RWPE1 (cell line): ENCODE measurements at regions not wholly inside any gene's neighbourhood (a gene's known extent, or its start where the extent isn't known, plus 50 kb on each side); places are given as distances from the start of the nearest gene placed in this dataset.

ENCODE experiments used
- CTCF ChIA-PET: fragments of 350-600 bp; sonication (Branson Sonifier 250); formaldehyde crosslinking; extraction: SDS; loops from one replicate; lab custom pipeline; 2021; lab: Yijun Ruan, JAX
- POLR2A ChIA-PET: fragments of 400-600 bp; formaldehyde crosslinking; extraction: SDS; loops from one replicate; lab custom pipeline; 2020; ENCODE audit warnings: antibody characterized with exemption; ENCODE audit not compliant: low non-redundant PET; lab: Yijun Ruan, JAX
- DNase-seq: peaks from one replicate; pipeline ENCODE4 v3.0.0; 2012; ENCODE audit warnings: low spot score
- H3K27ac ChIP-seq: fragments of 450-650 bp; 2 replicates; pipeline ENCODE4 v1.5.1; 2017
- CTCF ChIP-seq: fragments of 450-650 bp; conservative IDR thresholded peaks from 2 replicates; pipeline ENCODE4 v1.5.1; 2017; ENCODE audit warnings: low read depth, mild to moderate bottlenecking

- CTCF ChIA-PET, result no interaction called here
- DNase-seq, result no peak
- no peak overlapping the region for H3K27ac ChIP-seq
- TF ChIP-seq CTCF, result no peak
- POLR2A ChIA-PET, result no interaction called here
Observed at GRCh38 chr19:30857388-30857787, 485.2 kb downstream of the ZNF536 start.

- no peak for DNase-seq
- POLR2A ChIA-PET, result no interaction called here
- H3K27ac ChIP-seq, result no peak overlapping the region
- TF ChIP-seq CTCF, result no peak
- CTCF ChIA-PET, result no interaction called here
Observed at GRCh38 chr19:30856786-30857185, 484.6 kb downstream of the ZNF536 start.

- POLR2A ChIA-PET, result no interaction called here
Observed at GRCh38 chr19:30856376-30856775, 484.2 kb downstream of the ZNF536 start.

GRCh38 chr19:30855442-30855841, 483.3 kb downstream of the ZNF536 start:
- CTCF ChIA-PET, result no interaction called here
- H3K27ac ChIP-seq, result no peak overlapping the region
- no peak for TF ChIP-seq CTCF
- POLR2A ChIA-PET, result no interaction called here
- no peak for DNase-seq

More at GRCh38 chr19:30856376-30856775, 484.2 kb downstream of the ZNF536 start:
- TF ChIP-seq CTCF, result no peak
- no peak for DNase-seq
- CTCF ChIA-PET, result no interaction called here
- no peak overlapping the region for H3K27ac ChIP-seq

- ChIA-PET POLR2A (no interaction called here), CTCF (no interaction called here)
- no peak for TF ChIP-seq CTCF
Observed at GRCh38 chr19:30854661-30855060, 482.5 kb downstream of the ZNF536 start.

GRCh38 chr19:30854207-30854606, 482.0 kb downstream of the ZNF536 start:
- TF ChIP-seq CTCF, result no peak
- no peak for DNase-seq
- CTCF ChIA-PET, result no interaction called here
- POLR2A ChIA-PET, result no interaction called here
- no peak overlapping the region for H3K27ac ChIP-seq

More at GRCh38 chr19:30854661-30855060, 482.5 kb downstream of the ZNF536 start:
- DNase-seq, result no peak
- H3K27ac ChIP-seq, result no peak overlapping the region

GRCh38 chr19:30853036-30853435, 480.9 kb downstream of the ZNF536 start:
- no peak overlapping the region for H3K27ac ChIP-seq
- no peak for TF ChIP-seq CTCF
- CTCF ChIA-PET, result no interaction called here
- no peak for DNase-seq
- POLR2A ChIA-PET, result no interaction called here
